Neural cell (in vitro differentiated cells): ENCODE measurements at regions not wholly inside any gene's neighbourhood (a gene's known extent, or its start where the extent isn't known, plus 50 kb on each side); places are given as distances from the start of the nearest gene placed in this dataset.

Source experiments
- H2AFZ ChIP-seq: fragments of 200-600, 300-800 bp; sonication (generic), shearing (Covaris generic); 2 replicates; pipeline ENCODE4 v1.6.0; 2014; ENCODE audit warnings: low read depth, mild to moderate bottlenecking, antibody characterized with exemption, low read length, moderate library complexity
- H3F3A ChIP-seq: fragments of 200-600 bp; shearing (Covaris generic); 2 replicates; pipeline ENCODE4 v1.6.1; 2016; ENCODE audit warnings: mild to moderate bottlenecking, moderate library complexity, mixed read lengths, antibody characterized with exemption, low read length; ENCODE audit not compliant: insufficient read depth, poor library complexity, severe bottlenecking
- H3K27ac ChIP-seq: fragments of 200-600, 300-800 bp; sonication (generic), shearing (Covaris generic); 2 replicates; pipeline ENCODE4 v1.5.1; 2014; ENCODE audit warnings: mild to moderate bottlenecking, low read length, moderate library complexity
- H3K27me3 ChIP-seq: fragments of 300-800, 200-600 bp; sonication (generic), shearing (Covaris generic); 2 replicates; pipeline ENCODE4 v1.6.0; 2014; ENCODE audit warnings: mild to moderate bottlenecking, low read depth, low read length, moderate library complexity; ENCODE audit not compliant: insufficient read depth
- H3K36me3 ChIP-seq: fragments of 300-800, 200-600 bp; sonication (generic), shearing (Covaris generic); 2 replicates; pipeline ENCODE4 v1.5.1; 2014; ENCODE audit warnings: mild to moderate bottlenecking, antibody characterized with exemption, low read length, moderate library complexity; ENCODE audit not compliant: insufficient read depth
- H3K4me2 ChIP-seq: fragments of 300-800, 200-600 bp; sonication (generic), shearing (Covaris generic); 2 replicates; pipeline ENCODE4 v1.6.0; 2014; ENCODE audit warnings: mild to moderate bottlenecking, low read length
- H3K4me3 ChIP-seq: fragments of 300-800, 200-600 bp; sonication (generic), shearing (Covaris generic); 2 replicates; pipeline ENCODE4 v1.5.1; 2014; ENCODE audit warnings: mild to moderate bottlenecking, low read length, moderate library complexity
- H3K79me2 ChIP-seq: fragments of 200-600 bp; shearing (Covaris generic); replicated peaks from 2 replicates; pipeline ENCODE4 v1.6.0; 2014; ENCODE audit warnings: mild to moderate bottlenecking, low read length, moderate library complexity; ENCODE audit not compliant: insufficient read depth
- H3K9ac ChIP-seq: fragments of 300-800, 200-600 bp; sonication (generic), shearing (Covaris generic); 2 replicates; pipeline ENCODE4 v1.6.1; 2016; ENCODE audit warnings: mild to moderate bottlenecking, low read length, mixed read lengths
- H3K9me2 ChIP-seq: fragments of 200-600 bp; shearing (Covaris generic); 2 replicates; pipeline ENCODE4 v1.6.1; 2016; ENCODE audit warnings: mild to moderate bottlenecking, low read length, mixed read lengths; ENCODE audit not compliant: insufficient read depth
- H3K9me3 ChIP-seq: fragments of 200-600, 300-800 bp; sonication (generic), shearing (Covaris generic); 2 replicates; pipeline ENCODE4 v1.6.1; 2016; ENCODE audit warnings: mild to moderate bottlenecking, mixed run types, low read length, moderate library complexity, mixed read lengths
- H4K20me1 ChIP-seq: fragments of 200-600 bp; shearing (Covaris generic); 2 replicates; pipeline ENCODE4 v1.6.1; 2016; ENCODE audit warnings: mild to moderate bottlenecking, mixed run types; ENCODE audit not compliant: insufficient read depth
- CTCF ChIP-seq: fragments of 450-650 bp; IDR thresholded peaks from 2 replicates; pipeline ENCODE4 v1.5.1; 2014; ENCODE audit warnings: antibody characterized with exemption, mild to moderate bottlenecking, moderate library complexity; ENCODE audit not compliant: poor library complexity, severe bottlenecking
- EP300 ChIP-seq: fragments of 450-650 bp; conservative IDR thresholded peaks from 2 replicates; pipeline ENCODE4 v1.6.1; 2014; ENCODE audit warnings: antibody characterized with exemption, mild to moderate bottlenecking, moderate library complexity; ENCODE audit not compliant: poor library complexity, severe bottlenecking
- EZH2 ChIP-seq: fragments of 200-600, 300-800 bp; shearing (Covaris generic), sonication (generic); IDR thresholded peaks from 2 replicates; pipeline ENCODE4 v1.6.1; 2014; ENCODE audit warnings: antibody characterized with exemption, low read length, borderline replicate concordance, mild to moderate bottlenecking; ENCODE audit not compliant: insufficient read depth, poor library complexity, severe bottlenecking
- MXI1 ChIP-seq: fragments of 450-650 bp; conservative IDR thresholded peaks from 2 replicates; pipeline ENCODE4 v1.6.1; 2014; ENCODE audit warnings: antibody characterized with exemption, mild to moderate bottlenecking; ENCODE audit not compliant: poor library complexity, severe bottlenecking
- POLR2AphosphoS5 ChIP-seq: IDR thresholded peaks from 2 replicates; pipeline ENCODE4 v1.6.1; 2012
- RAD21 ChIP-seq: fragments of 450-650 bp; conservative IDR thresholded peaks from 2 replicates; pipeline ENCODE4 v1.6.1; 2014; ENCODE audit warnings: antibody characterized with exemption, mild to moderate bottlenecking, moderate library complexity
- SMC3 ChIP-seq: fragments of 450-650 bp; conservative IDR thresholded peaks from 2 replicates; pipeline ENCODE4 v1.6.1; 2014; ENCODE audit warnings: antibody characterized with exemption, mild to moderate bottlenecking, moderate library complexity; ENCODE audit not compliant: poor library complexity
- TAF1 ChIP-seq: IDR thresholded peaks from 2 replicates; pipeline ENCODE4 v1.6.1; 2012; ENCODE audit warnings: low read depth
- TF ChIP-seq, protein P1 (sequence below): IDR thresholded peaks from 2 replicates; pipeline ENCODE4 v1.6.1; 2012; ENCODE audit warnings: borderline replicate concordance

DNA sequence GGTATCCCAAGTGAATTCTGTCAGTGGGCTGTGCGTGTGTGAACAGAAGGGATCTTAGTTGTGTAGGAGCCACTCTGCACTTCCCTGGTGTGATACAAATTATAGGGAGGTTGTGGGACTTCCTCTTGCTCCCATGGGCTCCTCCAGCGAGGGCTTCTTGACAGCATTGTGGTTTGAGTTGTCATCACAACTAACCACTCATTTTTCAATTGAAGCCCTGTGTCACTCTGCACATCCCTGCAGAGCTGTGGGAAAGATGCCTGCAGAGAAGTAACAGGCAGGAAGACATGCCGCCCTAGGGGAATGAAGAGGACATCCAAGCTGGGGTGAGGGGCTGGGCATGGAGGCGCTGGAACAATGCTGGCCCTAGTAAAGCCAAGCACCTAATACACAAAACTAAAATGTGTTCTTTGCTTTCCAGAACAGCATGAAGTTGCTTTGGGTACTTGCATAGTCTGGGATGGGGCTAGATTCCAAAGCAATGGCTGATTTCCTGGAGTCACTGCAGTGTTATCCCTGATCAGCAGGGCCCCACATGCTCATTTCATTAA, 692.5 kb downstream of the TOX3 start:
- H3K9me3 ChIP-seq, result no peaks in the 10 kb centered on the region

GRCh38 chr16:51853586-51853985, 693.4 kb downstream of the TOX3 start:
- H3K9me2 ChIP-seq, result no peaks in the 10 kb centered on the region
- no peaks in the 10 kb centered on the region for H3F3A ChIP-seq
- no peak overlapping the region for H3K27ac ChIP-seq
- H3K36me3 ChIP-seq, result no peaks in the 10 kb centered on the region
- H3K4me3 ChIP-seq, result no peak overlapping the region
- H3K79me2 ChIP-seq, result no peaks in the 10 kb centered on the region
- no peaks in the 10 kb centered on the region for H4K20me1 ChIP-seq
- TF ChIP-seq POLR2AphosphoS5 (no peak), TAF1 (no peak), EP300 (no peak), EZH2 (no peak), SMC3 (no peak), RAD21 (no peak), MXI1 (no peak), CTCF (no peak)
- TF ChIP-seq, protein P1, sequence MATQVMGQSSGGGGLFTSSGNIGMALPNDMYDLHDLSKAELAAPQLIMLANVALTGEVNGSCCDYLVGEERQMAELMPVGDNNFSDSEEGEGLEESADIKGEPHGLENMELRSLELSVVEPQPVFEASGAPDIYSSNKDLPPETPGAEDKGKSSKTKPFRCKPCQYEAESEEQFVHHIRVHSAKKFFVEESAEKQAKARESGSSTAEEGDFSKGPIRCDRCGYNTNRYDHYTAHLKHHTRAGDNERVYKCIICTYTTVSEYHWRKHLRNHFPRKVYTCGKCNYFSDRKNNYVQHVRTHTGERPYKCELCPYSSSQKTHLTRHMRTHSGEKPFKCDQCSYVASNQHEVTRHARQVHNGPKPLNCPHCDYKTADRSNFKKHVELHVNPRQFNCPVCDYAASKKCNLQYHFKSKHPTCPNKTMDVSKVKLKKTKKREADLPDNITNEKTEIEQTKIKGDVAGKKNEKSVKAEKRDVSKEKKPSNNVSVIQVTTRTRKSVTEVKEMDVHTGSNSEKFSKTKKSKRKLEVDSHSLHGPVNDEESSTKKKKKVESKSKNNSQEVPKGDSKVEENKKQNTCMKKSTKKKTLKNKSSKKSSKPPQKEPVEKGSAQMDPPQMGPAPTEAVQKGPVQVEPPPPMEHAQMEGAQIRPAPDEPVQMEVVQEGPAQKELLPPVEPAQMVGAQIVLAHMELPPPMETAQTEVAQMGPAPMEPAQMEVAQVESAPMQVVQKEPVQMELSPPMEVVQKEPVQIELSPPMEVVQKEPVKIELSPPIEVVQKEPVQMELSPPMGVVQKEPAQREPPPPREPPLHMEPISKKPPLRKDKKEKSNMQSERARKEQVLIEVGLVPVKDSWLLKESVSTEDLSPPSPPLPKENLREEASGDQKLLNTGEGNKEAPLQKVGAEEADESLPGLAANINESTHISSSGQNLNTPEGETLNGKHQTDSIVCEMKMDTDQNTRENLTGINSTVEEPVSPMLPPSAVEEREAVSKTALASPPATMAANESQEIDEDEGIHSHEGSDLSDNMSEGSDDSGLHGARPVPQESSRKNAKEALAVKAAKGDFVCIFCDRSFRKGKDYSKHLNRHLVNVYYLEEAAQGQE, result no peak
- no peak overlapping the region for H3K9ac ChIP-seq
- no peaks in the 10 kb centered on the region for H3K9me3 ChIP-seq
- no peak overlapping the region for H3K4me2 ChIP-seq
- no peaks in the 10 kb centered on the region for H3K27me3 ChIP-seq
- no peak overlapping the region for H2AFZ ChIP-seq

More for the DNA sequence above, 692.5 kb downstream of the TOX3 start:
- Histone ChIP-seq H3K27me3 (no peaks in the 10 kb centered on the region), H3K79me2 (no peaks in the 10 kb centered on the region), H2AFZ (no peak overlapping the region), H3F3A (no peaks in the 10 kb centered on the region), H3K9ac (no peak overlapping the region), H4K20me1 (no peaks in the 10 kb centered on the region), H3K27ac (no peak overlapping the region), H3K36me3 (no peaks in the 10 kb centered on the region), H3K9me2 (no peaks in the 10 kb centered on the region), H3K4me2 (no peak overlapping the region), H3K4me3 (no peak overlapping the region)
- TF ChIP-seq SMC3, result no peak
- TF ChIP-seq CTCF, result no peak
- TF ChIP-seq EP300, result no peak
- TF ChIP-seq, protein P1, result no peak
- no peak for TF ChIP-seq MXI1
- no peak for TF ChIP-seq POLR2AphosphoS5
- TF ChIP-seq RAD21, result no peak
- TF ChIP-seq TAF1, result no peak
- no peak for TF ChIP-seq EZH2
